GM06990 (cell line): ENCODE measurements at regions not wholly inside any gene's neighbourhood (a gene's known extent, or its start where the extent isn't known, plus 50 kb on each side); places are given as distances from the start of the nearest gene placed in this dataset.

Source experiments
- DNase-seq: peaks from one replicate; pipeline ENCODE4 v3.0.0-alpha.2; 2011; ENCODE audit not compliant: insufficient read length; ENCODE audit errors: extremely low read depth
- H3K27me3 ChIP-seq: replicated peaks from 2 replicates; pipeline ENCODE4 v1.6.0; 2011; ENCODE audit warnings: low read length; ENCODE audit not compliant: control insufficient read depth, insufficient read depth
- H3K36me3 ChIP-seq: 2 replicates; pipeline ENCODE4 v1.5.1; 2011; ENCODE audit warnings: low read length; ENCODE audit not compliant: control insufficient read depth, insufficient read depth
- H3K4me3 ChIP-seq: replicated peaks from 2 replicates; pipeline ENCODE4 v1.5.1; 2011; ENCODE audit warnings: low read depth, mild to moderate bottlenecking, control low read depth, low read length
- TF ChIP-seq, protein P1 (sequence below): IDR thresholded peaks from 2 replicates; pipeline ENCODE4 v1.5.1; 2011; ENCODE audit warnings: low read length, control low read depth, mild to moderate bottlenecking, inconsistent platforms; ENCODE audit not compliant: insufficient read depth, poor library complexity, severe bottlenecking

DNA sequence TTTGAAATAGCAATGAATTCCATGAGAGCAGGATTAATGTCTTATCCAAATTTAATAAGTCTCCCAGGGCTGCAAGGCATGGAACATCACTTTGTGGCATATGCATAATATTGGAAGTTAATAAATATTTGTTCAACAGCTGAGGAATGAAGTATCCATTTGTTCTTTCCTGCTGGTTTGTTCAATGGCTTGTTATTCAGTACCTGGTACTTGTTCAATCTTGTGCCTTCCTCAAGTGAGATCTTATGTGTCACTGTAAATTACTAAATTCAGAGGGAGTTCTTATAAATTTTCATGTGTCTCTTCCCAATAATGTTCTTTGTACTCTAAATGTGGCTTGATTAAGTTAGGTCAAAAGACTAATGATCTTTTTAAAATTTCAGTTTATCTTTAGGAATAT lies 1105.5 kb upstream of the SPRY2 start:
- Histone ChIP-seq H3K4me3 (no peak overlapping the region), H3K27me3 (no peaks in the 10 kb centered on the region), H3K36me3 (no peaks in the 10 kb centered on the region)
- no peak for DNase-seq
- TF ChIP-seq, protein P1, sequence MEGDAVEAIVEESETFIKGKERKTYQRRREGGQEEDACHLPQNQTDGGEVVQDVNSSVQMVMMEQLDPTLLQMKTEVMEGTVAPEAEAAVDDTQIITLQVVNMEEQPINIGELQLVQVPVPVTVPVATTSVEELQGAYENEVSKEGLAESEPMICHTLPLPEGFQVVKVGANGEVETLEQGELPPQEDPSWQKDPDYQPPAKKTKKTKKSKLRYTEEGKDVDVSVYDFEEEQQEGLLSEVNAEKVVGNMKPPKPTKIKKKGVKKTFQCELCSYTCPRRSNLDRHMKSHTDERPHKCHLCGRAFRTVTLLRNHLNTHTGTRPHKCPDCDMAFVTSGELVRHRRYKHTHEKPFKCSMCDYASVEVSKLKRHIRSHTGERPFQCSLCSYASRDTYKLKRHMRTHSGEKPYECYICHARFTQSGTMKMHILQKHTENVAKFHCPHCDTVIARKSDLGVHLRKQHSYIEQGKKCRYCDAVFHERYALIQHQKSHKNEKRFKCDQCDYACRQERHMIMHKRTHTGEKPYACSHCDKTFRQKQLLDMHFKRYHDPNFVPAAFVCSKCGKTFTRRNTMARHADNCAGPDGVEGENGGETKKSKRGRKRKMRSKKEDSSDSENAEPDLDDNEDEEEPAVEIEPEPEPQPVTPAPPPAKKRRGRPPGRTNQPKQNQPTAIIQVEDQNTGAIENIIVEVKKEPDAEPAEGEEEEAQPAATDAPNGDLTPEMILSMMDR = no peak

DNA sequence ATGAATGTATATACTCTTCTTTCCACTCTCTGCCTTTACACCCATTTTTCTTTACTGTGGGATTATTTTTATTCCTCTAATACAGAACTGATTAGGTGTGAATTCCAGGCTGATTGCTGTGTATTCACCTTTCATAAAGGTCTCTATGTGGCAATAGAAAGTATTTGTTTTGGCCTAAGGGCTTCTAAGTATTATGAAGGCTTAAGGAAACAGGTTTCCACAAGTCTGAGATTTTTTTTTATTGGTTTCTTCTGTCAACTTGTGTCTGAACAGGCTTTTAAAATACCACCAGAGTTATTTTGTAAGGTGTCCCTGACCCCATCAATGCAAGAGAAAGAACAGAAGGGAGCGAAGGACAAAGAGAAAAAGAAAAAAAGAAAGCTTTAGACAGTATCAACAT lies 1102.0 kb upstream of the SPRY2 start:
- H3K36me3 ChIP-seq = no peaks in the 10 kb centered on the region

DNA sequence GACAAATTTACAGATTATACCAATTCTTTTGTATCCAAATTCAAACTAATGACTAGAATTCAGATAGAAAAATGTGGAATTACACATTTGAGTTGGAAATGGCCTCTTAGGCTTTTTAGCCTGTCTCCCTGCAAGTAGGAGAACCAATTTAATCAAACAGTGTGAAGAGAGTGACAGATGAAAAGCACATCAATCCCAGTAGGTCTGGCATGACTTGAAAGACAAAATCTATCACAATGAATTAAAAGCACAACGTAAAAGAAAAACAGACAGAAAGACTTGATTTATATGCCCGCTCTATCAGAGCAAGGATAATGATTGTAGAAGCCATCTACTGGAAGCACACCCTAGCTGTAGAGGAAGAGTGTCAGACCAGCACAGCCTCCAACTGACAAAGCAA lies 1084.4 kb upstream of the SPRY2 start:
- TF ChIP-seq, protein P1 = no peak
- H3K36me3 ChIP-seq = no peaks in the 10 kb centered on the region
- no peak for DNase-seq

More for the DNA sequence above, 1102.0 kb upstream of the SPRY2 start:
- Histone ChIP-seq H3K4me3 (no peak overlapping the region), H3K27me3 (no peaks in the 10 kb centered on the region)
- no peak for DNase-seq
- TF ChIP-seq, protein P1 = no peak

GRCh38 chr13:81409284-81409683 lies 1068.4 kb upstream of the SPRY2 start:
- Histone ChIP-seq H3K4me3 (no peak overlapping the region), H3K36me3 (no peaks in the 10 kb centered on the region), H3K27me3 (no peaks in the 10 kb centered on the region)
- TF ChIP-seq, protein P1 = no peak
- no peak for DNase-seq

More for the DNA sequence above, 1084.4 kb upstream of the SPRY2 start:
- Histone ChIP-seq H3K27me3 (no peaks in the 10 kb centered on the region), H3K4me3 (no peak overlapping the region)

- TF ChIP-seq, protein P1 = no peak
- no peak for DNase-seq
- no peak overlapping the region for H3K4me3 ChIP-seq
- H3K27me3 ChIP-seq = no peaks in the 10 kb centered on the region
- no peaks in the 10 kb centered on the region for H3K36me3 ChIP-seq
These were observed 1067.7 kb upstream of the SPRY2 start for GRCh38 chr13:81408647-81409046.

DNA sequence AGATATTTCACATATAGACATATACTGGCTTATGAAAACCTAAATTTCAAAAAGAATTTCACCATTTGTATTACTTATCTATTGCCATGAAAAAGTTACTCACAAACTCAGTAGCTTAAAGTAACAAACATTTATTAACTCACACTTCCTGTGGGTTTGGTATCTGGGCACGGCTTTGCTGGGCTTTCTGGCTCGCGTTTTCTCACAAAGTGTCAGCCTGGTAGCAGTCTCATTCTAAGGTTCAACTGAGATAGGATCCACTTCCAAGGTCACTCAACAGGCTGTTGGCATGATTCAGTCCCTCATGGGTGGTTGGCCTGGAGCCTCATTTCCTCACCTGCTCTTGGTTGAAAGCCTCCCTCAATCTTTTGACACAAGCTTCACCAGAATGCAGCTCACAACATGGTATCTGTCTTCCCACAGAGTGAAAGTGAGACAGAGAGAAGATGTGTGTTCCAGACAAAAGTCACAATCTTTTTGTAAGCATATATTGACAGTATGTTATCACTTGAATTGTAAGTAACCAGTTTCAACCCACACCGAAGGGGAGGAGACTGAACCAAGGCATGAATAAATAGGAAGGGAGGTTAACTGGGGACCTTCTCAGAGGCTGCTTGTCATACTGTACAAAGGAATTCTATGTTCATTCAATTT lies 1065.8 kb upstream of the SPRY2 start:
- Histone ChIP-seq H3K36me3 (no peaks in the 10 kb centered on the region), H3K4me3 (no peak overlapping the region), H3K27me3 (no peaks in the 10 kb centered on the region)
- DNase-seq = no peak
- TF ChIP-seq, protein P1 = no peak
